ENCODE measurements at regions not wholly inside any gene's neighbourhood (a gene's known extent, or its start where the extent isn't known, plus 50 kb on each side); places are given as distances from the start of the nearest gene placed in this dataset.

DNA sequence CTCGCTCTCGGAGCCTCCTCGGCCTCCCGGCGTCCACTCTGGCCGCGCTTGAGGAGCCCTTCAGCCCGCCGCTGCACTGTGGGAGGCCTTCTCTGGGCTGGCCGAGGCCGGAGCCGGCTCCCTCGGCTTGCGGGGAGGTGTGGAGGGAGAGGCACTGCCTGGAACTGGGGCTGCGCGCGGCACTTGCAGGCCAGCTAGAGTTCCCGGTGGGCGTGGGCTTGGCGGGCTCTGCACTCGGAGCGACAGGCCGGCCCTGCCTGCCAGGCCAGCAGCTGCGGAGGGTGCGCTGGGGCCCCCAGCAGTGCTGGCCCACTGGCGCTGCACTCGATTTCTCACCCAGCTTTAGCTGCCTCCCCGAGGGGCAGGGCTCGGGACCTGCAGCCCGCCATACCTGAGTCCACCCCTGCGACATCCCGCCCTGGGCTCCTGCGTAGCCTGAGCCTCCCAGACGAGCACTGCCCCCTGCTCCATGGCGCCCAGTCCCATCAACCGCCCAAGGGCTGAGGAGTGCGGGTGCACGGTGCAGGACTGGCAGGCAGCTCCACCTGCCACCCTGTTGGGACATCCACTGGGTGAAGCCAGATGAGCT lies 765.0 kb downstream of the IGSF11 start:
- TF ChIP-seq, protein P1, sequence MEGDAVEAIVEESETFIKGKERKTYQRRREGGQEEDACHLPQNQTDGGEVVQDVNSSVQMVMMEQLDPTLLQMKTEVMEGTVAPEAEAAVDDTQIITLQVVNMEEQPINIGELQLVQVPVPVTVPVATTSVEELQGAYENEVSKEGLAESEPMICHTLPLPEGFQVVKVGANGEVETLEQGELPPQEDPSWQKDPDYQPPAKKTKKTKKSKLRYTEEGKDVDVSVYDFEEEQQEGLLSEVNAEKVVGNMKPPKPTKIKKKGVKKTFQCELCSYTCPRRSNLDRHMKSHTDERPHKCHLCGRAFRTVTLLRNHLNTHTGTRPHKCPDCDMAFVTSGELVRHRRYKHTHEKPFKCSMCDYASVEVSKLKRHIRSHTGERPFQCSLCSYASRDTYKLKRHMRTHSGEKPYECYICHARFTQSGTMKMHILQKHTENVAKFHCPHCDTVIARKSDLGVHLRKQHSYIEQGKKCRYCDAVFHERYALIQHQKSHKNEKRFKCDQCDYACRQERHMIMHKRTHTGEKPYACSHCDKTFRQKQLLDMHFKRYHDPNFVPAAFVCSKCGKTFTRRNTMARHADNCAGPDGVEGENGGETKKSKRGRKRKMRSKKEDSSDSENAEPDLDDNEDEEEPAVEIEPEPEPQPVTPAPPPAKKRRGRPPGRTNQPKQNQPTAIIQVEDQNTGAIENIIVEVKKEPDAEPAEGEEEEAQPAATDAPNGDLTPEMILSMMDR (IDR thresholded peaks at IDR 0.05), result no peak
- TF ChIP-seq POLR2A (IDR thresholded peaks at IDR 0.05), result no peak

Measured in lower leg skin (tissue), 3 donors.